Endodermal cell (in vitro differentiated cells): ENCODE measurements at regions not wholly inside any gene's neighbourhood (a gene's known extent, or its start where the extent isn't known, plus 50 kb on each side); places are given as distances from the start of the nearest gene placed in this dataset.
A peak's percentile ranks its signal among the peaks of the same experiment; 100 is the strongest.

Experiments used
- DNase-seq: peaks from one replicate; pipeline ENCODE4 v3.0.0-alpha.2; 2017
- H3K27ac ChIP-seq: 2 replicates; pipeline ENCODE4 v1.5.1; 2013; ENCODE audit warnings: mild to moderate bottlenecking, low read depth, low read length, moderate library complexity
- H3K27me3 ChIP-seq: 2 replicates; pipeline ENCODE4 v1.6.1; 2013; ENCODE audit warnings: mild to moderate bottlenecking, low read length, moderate library complexity; ENCODE audit not compliant: insufficient read depth, control insufficient read depth, poor library complexity, severe bottlenecking
- H3K36me3 ChIP-seq: 2 replicates; pipeline ENCODE4 v1.7.0; 2013; ENCODE audit warnings: mild to moderate bottlenecking, low read length, moderate library complexity; ENCODE audit not compliant: control insufficient read depth, insufficient read depth
- H3K4me1 ChIP-seq: one replicate; pipeline ENCODE4 v1.7.0; 2013; ENCODE audit warnings: low read length; ENCODE audit not compliant: control insufficient read depth, insufficient read depth
- H3K4me3 ChIP-seq: 2 replicates; pipeline ENCODE4 v1.5.1; 2013; ENCODE audit warnings: mild to moderate bottlenecking, low read length, moderate library complexity
- H3K9ac ChIP-seq: 2 replicates; pipeline ENCODE4 v1.6.1; 2013; ENCODE audit warnings: mild to moderate bottlenecking, low read length, moderate library complexity; ENCODE audit not compliant: poor library complexity, severe bottlenecking; ENCODE audit errors: extremely low read depth
- H3K9me3 ChIP-seq: 2 replicates; pipeline ENCODE4 v1.6.1; 2013; ENCODE audit warnings: mild to moderate bottlenecking, low read length, moderate library complexity; ENCODE audit not compliant: control insufficient read depth
- H3K27ac Mint-ChIP-seq: 2 replicates; pipeline ENCODE4 v1.8.0; 2020; ENCODE audit warnings: mixed read lengths
- H3K27me3 Mint-ChIP-seq: 2 replicates; pipeline ENCODE4 v1.8.0; 2021; ENCODE audit warnings: mild to moderate bottlenecking, mixed read lengths; ENCODE audit not compliant: insufficient read depth
- H3K36me3 Mint-ChIP-seq: 2 replicates; pipeline ENCODE4 v1.8.0; 2020; ENCODE audit warnings: low read depth, mixed read lengths
- H3K4me1 Mint-ChIP-seq: 2 replicates; pipeline ENCODE4 v1.8.0; 2020; ENCODE audit warnings: mixed read lengths
- H3K4me3 Mint-ChIP-seq: 2 replicates; pipeline ENCODE4 v1.8.0; 2020; ENCODE audit warnings: mild to moderate bottlenecking, moderate library complexity, mixed read lengths
- H3K9me3 Mint-ChIP-seq: 2 replicates; pipeline ENCODE4 v1.8.0; 2020; ENCODE audit warnings: mild to moderate bottlenecking, mixed read lengths
- CTCF ChIP-seq: fragments of 200-600 bp; sonication (generic); conservative IDR thresholded peaks from 2 replicates; pipeline ENCODE4 v1.5.0; 2021; ENCODE audit warnings: antibody characterized with exemption, mild to moderate bottlenecking
- WGBS, 2 experiments: methylation state at CpG; one replicate each; pipeline versions ENCODE4 v1.1.5 to v1.1.7; 2013; ENCODE audit warnings: missing lambda C conversion rate in 2 of 2, mixed read lengths in 1 of 2; ENCODE audit not compliant: insufficient coverage in 1 of 2, insufficient read length in 1 of 2; 5-methylcytosine and 5-hydroxymethylcytosine counted together

DNA sequence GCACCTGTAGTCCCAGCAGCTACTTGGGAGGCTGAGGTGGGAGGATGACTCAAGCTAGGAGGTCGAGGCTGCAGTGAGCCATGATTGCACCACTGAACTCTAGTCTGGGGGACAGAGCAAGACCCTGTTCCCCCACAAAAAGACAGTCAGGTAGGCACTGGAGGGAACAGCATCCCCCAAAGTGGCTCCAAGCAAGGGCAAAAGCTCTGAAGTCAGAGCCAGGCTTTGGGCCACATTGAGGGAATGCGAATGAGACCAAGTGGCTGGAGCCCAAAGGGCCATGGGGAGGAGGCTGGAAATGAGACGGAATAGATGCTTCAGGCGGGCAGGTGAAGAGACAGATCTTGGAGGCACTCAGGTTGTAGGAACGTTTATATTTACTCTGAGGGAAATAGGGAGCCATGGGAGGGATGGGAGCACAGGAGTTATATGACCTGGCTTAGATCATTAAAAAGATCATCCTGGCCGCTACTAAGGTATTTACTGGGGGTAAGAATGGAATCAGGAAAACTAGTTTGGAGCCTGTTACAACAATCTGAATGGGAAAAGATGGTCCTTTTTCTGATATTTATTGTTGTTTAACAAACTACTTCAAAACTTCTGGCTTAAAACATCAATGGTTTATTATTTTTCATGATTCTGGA lies 229.6 kb upstream of the ZNF217 start:
- peaks cover 19% of the 10 kb centered on the region for H3K4me1 Mint-ChIP-seq
- H3K4me1 ChIP-seq: peaks cover under 1% of the 10 kb centered on the region
- no peak overlapping the region for H3K4me3 ChIP-seq
- no peaks in the 10 kb centered on the region for H3K36me3 ChIP-seq
- no peak overlapping the region for H3K4me3 Mint-ChIP-seq
- DNase-seq: no peak
- TF ChIP-seq CTCF: no peak
- no peaks in the 10 kb centered on the region for H3K27me3 ChIP-seq
- no peaks in the 10 kb centered on the region for H3K27me3 Mint-ChIP-seq
- no peak overlapping the region for H3K27ac Mint-ChIP-seq
- peaks cover 2% of the 10 kb centered on the region for H3K9me3 Mint-ChIP-seq
- no peak overlapping the region for H3K9ac ChIP-seq
- peaks cover 5% of the 10 kb centered on the region for H3K9me3 ChIP-seq
- H3K27ac ChIP-seq: no peak overlapping the region
- H3K36me3 Mint-ChIP-seq: no peaks in the 10 kb centered on the region
- 86 to 93% methylated on average over 6 of the region's 6 CpGs for WGBS, 2 experiments

DNA sequence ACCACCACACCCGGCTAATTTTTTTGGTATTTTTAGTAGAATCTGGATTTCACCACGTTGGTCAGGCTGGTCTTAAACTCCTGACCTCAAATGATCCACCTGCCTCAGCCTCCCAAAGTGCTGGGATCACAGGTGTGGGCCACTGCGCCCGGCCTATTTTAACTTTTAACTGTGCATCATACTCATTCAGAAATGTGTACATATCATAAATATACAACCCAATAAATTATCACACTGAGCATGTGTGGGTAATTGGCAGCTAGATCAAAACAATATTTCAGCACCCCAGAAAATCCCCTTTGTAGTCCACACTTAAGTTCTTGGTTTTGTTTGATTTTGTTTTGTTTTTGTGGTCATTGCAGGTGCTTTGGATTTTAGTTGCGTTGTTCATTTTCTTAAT lies 228.9 kb upstream of the ZNF217 start:
- Mint-ChIP-seq H3K4me1 (peaks cover 19% of the 10 kb centered on the region), H3K4me3 (no peak overlapping the region), H3K27me3 (no peaks in the 10 kb centered on the region), H3K27ac (no peak overlapping the region), H3K36me3 (no peaks in the 10 kb centered on the region), H3K9me3 (peaks cover 2% of the 10 kb centered on the region)
- H3K27ac ChIP-seq: no peak overlapping the region
- H3K4me3 ChIP-seq: no peak overlapping the region
- TF ChIP-seq CTCF: no peak
- no peaks in the 10 kb centered on the region for H3K4me1 ChIP-seq
- WGBS, 2 experiments: 88 to 91% methylated on average over 2 to 5 of the region's 5 CpGs
- H3K9ac ChIP-seq: no peak overlapping the region
- H3K27me3 ChIP-seq: no peaks in the 10 kb centered on the region
- H3K36me3 ChIP-seq: no peaks in the 10 kb centered on the region
- peaks cover 10% of the 10 kb centered on the region for H3K9me3 ChIP-seq
- no peak for DNase-seq

GRCh38 chr20:53819973-53820451 lies 226.4 kb upstream of the ZNF217 start:
- H3K36me3 Mint-ChIP-seq: no peaks in the 10 kb centered on the region
- H3K4me3 Mint-ChIP-seq: no peak overlapping the region
- no peak overlapping the region for H3K4me3 ChIP-seq
- H3K9me3 ChIP-seq: peaks cover 10% of the 10 kb centered on the region
- WGBS, 2 experiments: 92 to 100% methylated on average over 5 to 7 of the region's 7 CpGs
- H3K27me3 ChIP-seq: no peaks in the 10 kb centered on the region
- no peak overlapping the region for H3K9ac ChIP-seq
- no peaks in the 10 kb centered on the region for H3K4me1 ChIP-seq
- no peak overlapping the region for H3K27ac ChIP-seq
- no peak for TF ChIP-seq CTCF
- peaks cover 2% of the 10 kb centered on the region for H3K9me3 Mint-ChIP-seq
- H3K36me3 ChIP-seq: no peaks in the 10 kb centered on the region
- H3K27me3 Mint-ChIP-seq: no peaks in the 10 kb centered on the region
- DNase-seq: no peak
- H3K27ac Mint-ChIP-seq: peak overlapping the region; percentile 52
- H3K4me1 Mint-ChIP-seq: peaks cover 16% of the 10 kb centered on the region
